GM18858 (cell line): ENCODE measurements at regions not wholly inside any gene's neighbourhood (a gene's known extent, or its start where the extent isn't known, plus 50 kb on each side); places are given as distances from the start of the nearest gene placed in this dataset.

Experiments
- ATAC-seq: cut with Tn5 transposase; IDR thresholded peaks from one replicate; pipeline ENCODE4 v1.9.1; 2021; ENCODE audit not compliant: unreplicated experiment

DNA sequence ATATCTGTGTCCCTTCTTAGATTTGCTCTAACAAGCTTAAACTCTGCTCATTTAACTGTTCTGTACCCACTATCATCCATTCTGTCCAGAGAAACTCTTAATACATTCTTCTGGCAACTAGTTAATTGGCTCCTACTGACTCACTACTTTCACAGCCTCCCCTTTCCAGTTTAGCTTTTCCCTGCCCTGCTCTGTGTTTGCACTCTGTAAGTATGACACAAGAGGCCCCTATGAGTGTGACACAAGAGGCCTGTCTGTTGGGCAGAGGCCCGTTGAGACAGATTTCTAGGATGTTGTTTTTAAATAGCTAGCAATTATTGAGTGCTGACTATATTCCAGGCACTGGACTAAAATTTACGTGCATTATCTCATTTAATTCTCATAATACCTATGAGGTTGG is 246.0 kb upstream of the DAAM1 start:
- ATAC-seq: no peak

DNA sequence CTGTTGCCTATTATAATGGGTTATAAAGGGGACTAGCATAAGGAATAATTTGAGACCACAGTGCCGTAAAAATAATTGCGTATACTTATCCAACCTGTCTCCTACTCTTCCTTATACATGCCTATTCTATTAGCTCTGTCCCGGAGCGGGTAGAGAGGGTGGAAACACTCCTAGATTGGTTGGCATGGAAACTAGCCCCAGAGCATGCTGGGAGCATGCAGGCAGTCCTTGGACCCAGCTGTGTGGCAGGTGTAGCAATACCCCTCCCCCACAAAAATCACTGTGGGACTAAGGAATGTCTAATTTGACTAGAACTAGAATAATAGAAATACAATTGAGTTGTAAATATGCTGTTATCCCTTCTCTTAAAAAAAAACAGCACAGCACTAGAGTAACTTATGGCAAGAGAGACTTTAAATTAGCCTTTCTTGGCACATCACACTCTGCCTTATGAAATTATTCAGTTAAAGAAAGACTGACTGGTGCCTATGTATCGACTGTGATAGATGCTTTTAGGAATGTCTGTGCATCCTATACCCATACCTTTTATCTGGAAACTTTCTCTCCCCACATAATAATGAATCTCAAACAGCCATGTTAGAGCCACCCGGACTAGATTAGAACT is 244.0 kb upstream of the DAAM1 start:
- no peak for ATAC-seq

DNA sequence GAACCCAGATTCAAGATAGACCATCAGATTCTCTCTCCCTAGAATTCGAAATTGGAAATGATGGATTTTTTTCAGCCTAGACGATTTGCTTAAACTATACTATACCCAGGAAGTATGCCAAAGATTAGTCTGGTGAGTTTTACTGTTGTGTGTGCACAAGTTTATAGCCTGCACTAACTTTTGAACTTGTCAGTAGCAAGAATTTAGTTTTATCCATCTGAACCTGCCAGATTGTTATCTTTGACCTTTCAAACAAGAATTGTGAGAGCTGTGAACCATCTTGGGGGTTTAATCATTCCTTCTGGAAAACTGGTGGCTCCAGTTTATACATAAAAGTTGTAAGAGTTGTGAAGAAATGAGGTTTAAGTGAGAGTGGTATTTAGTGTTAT is 243.5 kb upstream of the DAAM1 start:
- no peak for ATAC-seq

DNA sequence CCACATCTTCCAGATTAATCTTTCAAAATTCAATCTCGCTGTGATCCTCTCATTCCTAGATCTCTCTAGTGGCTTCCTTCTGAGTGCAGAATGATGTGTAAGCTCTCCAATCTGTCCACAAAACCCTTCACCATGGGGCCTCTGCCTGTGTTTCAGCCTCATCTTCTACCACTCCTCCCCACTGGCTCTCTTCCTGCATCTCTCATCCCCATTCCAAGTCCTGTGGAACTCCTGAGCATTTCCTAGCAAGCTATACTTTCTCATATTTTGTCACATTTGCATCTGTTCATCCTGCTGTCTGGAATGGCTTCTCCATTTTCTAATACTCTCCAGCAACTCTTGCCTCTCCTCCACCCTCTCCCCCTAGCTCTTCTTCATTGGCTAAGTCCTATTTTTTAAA is 242.0 kb upstream of the DAAM1 start:
- ATAC-seq: no peak

DNA sequence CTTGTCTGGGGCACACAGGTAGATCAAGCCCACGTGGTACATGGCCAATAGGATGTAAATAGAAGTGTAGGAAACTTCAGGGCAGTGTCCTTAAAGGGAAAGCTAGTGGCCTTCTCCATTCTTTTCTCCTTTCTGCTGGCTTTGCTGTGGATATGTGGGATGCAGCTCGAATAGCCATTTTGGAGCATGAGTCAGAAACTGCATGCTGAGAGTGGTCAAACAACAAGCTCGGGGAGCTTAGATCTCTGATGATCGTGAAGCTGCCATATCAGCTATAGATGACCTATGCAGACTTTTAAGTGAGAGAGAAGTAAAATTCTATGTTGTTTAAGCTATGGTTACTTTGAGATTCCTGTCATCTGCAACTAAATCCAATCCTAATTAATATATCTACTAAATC is 241.3 kb upstream of the DAAM1 start:
- no peak for ATAC-seq

DNA sequence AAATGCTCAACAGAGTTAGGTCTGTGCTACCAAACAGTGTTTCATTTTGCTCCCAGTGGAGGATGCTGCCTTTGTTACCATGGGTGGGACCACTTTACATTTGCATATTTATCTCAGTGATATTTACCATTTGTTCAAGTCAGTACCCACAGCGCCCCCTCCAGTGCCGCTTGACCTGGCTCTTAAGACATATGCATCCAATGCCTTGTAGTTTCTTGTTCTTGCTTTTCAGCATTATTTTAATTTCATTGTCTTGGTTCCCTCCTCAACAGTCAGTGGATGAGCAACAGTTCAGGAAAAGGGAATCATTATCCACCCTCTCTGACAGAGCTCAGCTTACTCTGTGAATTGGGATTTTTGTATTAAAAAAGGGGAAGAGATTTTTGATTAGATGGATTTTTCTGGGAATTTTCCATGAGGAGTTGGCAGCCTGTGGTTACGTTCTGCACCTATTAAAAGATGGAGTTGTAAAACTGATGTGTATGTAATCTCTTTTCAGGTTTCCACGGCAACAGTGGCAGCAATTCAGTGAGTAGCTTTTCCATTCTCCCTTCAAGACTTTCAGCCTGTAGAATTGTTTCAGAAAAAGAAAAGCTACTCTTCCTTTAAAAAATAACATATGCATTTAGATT is 240.5 kb upstream of the DAAM1 start:
- no peak for ATAC-seq

DNA sequence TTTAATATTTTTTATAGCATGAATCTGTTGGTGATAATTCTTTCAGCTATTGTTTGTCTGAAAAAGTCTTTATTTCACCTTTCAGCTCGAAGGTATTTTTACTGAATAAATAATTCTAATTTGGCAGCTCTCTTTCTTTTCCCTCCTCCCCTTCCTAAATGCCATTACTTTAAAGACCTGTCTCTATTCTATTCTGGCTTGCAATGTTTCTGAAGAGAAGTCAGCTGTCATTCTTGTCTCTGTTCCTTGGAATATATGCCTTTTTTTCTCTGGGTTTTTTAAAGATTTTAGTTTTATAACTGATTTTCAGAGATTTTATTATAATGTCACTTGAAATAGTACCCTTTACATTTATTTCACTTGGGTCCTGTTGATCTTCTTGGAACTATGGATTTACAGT is 237.9 kb upstream of the DAAM1 start:
- ATAC-seq: no peak

DNA sequence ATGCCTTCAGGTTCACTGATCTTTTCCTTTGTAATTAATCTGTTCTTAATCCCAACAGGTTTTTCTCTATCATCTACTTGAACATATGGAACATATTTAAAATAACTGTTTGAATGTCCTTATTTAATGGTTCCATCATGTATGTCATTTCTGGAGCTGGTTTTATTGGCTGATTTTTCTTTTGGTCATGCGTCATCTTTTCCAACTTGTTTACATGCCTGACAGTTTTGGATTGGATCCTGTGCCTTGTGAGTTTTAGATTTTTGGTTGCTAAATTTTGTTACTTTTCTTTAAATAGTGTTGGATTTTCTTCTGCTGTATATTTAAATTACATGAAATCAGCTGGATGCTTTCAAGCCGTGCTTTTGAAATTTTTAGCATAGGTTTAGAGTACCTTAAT is 237.3 kb upstream of the DAAM1 start:
- no peak for ATAC-seq

DNA sequence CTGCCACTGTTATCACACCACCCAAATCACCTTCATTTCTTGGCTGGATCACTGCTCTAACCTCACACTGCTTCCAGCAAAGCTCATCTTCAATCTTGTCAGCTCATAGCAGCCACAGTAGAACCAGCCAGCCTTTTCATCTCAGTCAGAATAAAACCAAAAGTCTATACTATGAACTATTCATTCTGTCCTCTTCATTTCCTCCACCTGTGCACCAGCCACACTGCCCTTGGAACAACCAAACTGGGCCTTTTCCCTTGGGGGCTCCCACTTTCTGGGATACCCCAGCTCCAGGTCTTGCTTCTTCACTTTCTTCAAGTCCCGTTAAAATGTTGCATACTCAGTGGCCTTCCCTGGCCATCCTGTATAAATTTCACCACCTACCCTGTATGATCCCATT is 234.4 kb upstream of the DAAM1 start:
- no peak for ATAC-seq

DNA sequence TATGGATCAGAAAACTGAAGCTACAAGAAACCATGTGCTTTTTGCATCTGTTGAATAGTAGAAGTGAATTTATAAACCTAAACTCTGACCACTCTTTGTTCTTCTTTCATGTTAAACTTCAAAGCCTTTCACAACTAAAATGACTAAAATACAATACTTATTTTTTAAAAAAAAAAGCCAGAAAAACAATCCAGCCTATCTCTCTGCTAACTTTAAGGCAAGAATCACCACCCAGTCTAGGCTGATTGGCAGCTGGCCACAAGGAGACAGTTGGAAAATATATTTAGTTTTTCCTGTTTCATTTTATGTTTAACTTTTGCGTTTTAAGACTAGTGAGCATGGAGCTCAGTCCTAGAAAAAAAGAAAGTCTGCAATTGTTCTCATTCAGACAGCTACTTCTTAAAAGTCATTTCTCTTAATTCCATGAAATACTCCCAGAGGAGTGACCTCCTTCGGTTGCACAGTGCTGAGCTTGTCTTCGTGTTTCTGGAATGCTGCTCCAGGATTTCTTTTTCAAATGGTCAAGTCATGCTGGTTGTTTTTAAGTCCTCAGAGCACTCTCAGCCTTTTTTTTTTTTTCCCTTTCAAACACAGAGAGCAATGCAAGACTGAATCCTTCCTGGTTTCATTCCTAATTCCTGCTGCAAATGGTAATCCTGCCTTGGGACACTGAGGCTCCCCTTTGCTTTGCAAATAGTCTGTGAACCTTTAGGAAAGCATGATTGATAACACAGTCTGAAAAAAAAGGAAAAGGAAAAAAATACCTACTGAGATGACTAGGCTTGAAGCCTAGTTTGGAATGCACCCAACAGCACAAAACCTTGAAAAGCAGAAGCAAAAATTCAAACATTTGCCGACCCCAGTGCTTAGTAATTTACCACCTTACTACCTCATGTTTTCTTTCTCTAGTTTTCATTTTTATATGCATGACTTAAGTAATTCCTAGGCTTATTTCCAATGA is 233.3 kb upstream of the DAAM1 start:
- ATAC-seq: peak; percentile 40

DNA sequence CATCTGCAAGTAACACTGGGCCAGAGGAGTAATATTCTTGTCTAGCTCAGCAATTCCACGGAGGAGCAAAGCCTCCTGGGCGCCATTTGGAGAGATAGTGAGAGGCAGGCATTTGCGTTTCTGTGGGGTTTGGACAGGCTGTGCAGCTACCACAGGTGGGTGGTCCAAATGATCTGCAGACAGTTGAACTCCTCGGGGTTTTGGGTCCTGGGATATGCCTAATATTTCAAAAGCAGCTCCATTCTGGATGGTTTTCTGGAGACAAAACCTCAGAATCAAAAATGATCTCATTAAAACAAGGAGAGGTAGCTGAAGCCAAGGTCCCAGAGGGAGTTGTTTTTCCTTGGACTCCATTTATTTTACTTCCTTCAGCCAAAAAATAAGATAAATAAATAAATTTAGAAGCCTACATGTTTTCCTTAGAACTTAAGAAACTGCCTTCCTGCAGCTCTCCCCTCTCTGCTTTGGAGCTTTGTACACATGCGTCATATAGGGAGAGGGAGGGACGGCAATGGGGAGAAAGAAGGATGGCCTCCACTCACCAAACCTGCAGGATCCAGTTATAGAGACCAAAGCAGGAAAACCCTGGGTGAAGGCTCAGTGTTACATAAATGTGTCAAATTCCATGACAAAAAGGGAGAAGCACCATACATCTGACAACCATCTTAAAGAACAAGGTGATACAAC is 227.3 kb upstream of the DAAM1 start:
- no peak for ATAC-seq

DNA sequence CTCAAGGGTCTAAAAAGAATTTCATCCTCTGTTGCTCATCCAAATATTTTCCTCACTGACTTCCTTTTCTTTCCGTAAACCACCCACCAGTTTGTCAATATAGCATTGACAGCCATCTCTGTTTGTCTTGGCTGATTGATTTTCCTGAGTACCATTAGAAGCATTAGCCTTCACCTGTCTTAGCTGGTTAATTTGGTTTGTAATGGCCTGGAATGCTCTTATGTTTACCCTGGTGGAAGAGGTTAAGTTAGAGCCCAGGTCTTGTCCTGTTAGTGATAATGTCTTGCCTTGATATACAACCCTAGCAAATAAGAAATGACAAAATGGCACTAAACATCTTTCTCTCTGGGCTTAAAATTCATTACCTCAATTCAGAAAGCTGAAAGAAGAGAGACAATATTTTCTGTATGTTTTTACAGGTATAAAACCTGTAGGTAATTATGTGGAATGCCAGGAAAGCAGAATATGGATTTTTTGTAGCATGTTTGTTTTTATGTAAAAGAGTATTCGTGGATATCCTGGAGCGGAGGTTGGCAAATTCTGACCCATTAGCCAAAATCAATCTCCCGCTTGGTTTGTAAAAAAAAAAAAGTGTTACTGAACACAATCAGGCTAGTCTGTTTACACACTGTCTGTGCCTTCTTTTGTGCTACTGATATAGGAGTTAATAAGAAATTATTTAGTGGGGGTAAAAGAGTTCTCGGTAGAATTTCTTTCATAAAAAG is 224.4 kb upstream of the DAAM1 start:
- no peak for ATAC-seq

DNA sequence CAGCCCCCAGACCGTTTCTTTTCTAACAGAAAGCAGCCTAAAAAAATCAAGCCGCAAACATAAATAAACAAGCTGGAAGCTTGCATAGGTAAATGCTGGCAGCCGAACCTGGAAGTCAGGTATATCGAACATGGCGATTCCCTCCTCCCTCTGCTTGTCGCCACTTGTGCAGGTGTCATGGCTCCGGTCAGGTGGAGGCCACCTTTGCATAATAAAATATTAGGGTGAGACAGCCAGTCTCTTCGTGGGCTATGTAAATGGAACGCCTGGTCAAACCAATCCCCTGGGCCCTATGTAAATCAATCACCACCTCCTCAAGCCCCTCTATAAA is 223.9 kb upstream of the DAAM1 start:
- ATAC-seq: no peak

DNA sequence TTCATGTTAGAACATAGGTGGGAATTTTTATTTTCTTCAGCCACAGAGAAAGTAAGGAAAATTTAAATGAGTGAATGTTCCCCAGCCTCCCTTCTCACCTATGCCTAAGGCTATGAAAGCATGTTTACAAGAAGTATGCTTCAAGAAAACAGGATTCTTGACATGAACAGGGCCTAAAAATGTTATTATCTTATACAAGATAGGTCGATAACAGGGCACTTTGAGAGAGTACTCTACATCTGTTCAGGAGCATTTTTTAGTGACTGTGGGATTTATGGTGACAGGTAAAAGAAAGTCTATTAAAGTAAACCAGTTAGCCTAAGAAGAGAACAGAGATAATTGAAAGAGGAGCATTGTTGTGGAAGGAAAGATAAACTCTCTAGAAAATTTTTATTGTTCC is 222.9 kb upstream of the DAAM1 start:
- no peak for ATAC-seq

DNA sequence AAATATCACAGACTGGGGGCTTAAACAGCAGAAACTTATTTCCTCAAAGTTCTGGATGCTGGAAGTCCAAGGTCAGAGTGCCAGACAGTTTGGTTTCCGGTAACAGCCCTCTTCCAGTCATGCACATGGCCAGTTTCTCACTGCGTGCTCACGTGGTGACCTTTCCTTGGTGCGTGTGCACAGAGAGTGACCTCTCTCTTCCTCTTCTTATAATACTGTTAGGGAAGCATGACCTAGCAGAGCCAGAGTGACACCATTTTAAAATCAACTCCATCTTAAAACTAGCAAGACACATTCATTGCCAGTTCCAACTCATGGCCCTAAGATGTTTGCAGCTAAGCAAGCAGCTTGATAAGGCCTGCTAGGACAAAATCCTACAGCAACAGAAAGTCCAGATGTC is 221.5 kb upstream of the DAAM1 start:
- ATAC-seq: no peak

DNA sequence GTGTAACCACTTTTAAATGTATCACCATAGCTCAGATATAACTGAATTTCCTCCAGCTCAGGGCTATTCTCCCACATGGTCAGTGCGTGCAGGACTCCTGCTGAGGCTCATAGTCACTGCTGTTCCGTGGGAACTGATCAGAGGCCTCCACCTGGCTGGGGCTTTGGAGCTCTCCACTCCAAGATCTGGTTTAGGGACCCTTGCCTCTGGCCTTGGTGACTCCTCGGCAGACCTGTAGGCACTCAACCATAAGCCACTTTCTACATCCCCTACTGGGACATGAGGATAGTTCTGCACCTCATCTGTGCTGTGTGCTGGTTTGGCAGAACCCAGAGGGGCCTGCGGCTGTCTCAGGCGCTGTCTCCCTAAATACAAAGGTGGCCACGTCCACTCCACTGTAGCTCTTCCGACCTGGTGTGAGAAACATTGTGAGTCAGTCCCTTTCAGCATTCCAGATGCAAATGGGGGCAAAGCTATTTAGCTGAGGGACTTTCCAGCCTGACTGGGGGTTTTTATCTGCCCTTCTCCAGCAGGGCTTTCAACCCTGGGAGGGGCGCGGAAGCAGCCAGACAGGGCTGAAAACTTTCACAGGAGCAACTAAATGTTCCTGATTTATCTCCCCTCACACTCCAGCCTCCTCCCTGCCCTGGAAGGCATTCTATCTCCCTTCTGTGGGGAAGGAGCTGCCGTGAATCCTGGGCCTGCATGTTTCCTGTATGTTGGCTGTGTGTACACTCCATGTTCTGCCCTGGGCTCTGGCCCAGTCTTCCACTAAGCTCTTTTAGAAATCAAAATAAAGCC is 218.3 kb upstream of the DAAM1 start:
- ATAC-seq: no peak

DNA sequence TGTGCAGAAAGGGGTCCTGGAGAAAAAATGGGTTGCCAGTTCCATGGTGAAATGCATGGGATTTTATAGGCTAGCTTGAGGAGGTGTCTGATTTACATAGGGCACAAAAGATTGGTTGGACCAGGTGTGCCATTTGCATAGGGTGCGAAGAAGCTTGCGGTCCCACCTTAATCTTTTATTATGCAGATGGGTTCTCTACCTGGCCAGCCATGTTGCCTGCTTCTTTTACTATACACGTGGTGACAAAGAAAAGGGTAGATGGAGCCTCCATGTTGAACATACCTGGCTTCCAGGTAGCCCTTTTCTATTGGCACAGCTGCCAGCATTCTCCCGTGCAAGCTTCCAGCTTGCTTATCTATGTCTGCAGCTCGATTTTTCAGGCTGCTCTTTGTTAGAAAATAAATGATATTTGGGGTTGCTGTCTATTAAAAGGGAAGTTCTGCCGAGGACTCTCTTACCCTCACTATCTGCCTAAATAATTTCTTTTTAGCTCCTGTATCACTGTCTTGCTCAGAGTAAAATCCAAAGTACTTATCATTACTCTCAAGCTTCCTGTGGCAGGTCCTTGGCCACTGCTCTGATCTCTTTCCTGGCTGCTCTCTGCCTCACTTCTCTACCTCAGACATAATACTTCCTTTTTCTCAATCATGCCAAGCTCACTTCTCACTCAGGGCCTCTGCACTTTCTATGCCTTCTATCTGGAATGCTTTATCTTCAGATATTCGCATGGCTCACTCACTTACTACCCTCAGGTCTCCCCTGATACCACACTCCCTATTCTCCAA is 216.0 kb upstream of the DAAM1 start:
- no peak for ATAC-seq

DNA sequence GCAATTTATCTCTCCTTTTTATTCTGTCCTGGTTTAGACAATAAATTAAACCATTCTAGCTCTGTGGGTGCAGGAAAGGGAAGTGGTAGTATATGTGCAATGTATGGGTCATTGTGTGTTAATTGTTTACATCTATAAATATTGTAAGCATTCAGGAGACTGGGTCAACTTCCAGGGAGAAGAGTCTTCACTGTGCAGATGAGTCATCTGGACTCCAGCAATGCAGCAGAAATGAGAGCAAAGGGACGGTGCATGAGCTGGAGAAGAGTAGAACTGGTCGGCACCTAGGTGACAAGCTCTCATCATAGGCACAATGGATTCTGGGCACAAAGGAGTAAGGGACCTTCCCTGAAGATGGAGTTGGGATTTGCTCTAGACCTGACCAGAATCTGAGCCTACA is 211.1 kb upstream of the DAAM1 start:
- no peak for ATAC-seq

DNA sequence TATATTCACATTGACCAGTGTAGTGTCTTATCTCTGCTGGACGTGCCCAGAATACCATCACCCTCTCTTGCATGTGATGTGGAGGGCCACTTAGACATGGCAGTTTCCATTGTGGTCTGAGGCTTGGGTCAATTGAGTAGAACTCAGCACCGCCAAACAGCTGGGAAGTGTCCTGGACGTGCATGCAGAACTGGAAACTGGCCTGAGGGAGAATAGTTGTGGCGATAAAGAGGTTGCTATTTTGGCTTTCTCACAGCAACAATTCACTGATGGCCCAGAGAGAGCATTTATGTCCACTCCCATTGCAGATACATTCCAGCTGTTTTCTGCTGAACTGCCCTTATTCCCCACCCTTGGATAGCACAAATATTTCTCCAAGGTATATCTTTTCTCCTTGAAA is 210.1 kb upstream of the DAAM1 start:
- no peak for ATAC-seq
